MCF 10A (cell line): ENCODE measurements at regions not wholly inside any gene's neighbourhood (a gene's known extent, or its start where the extent isn't known, plus 50 kb on each side); places are given as distances from the start of the nearest gene placed in this dataset.
"Not testable (repeated sequence)": the region's sequence is repeated elsewhere in the genome, so short reads cannot be mapped to it uniquely, and the experiment has no call there.

Experiments used
- BruUV-seq: library from RNA; stranded (reverse); fragments of 400-500 nt; replicated peaks from 2 replicates; lab custom pipeline; 2021; lab: Mats Ljungman, UMichigan
- CTCF ChIA-PET: fragments of 300-600 bp; sonication (Branson Sonifier 250); formaldehyde crosslinking; extraction: SDS; loops from one replicate; lab custom pipeline; 2021; ENCODE audit warnings: antibody characterized with exemption, inconsistent platforms; lab: Yijun Ruan, JAX
- POLR2A ChIA-PET: fragments of 300-600, 350-650 bp; sonication (Branson Sonifier 250); formaldehyde crosslinking; extraction: SDS; loops from one replicate; lab custom pipeline; 2020; ENCODE audit warnings: antibody characterized with exemption, inconsistent platforms; lab: Yijun Ruan, JAX
- DNase-seq: peaks from one replicate; pipeline ENCODE4 v3.0.0-alpha.2; 2018; ENCODE audit not compliant: unreplicated experiment
- H3K27ac Mint-ChIP-seq: one replicate; pipeline ENCODE4 v1.8.0; 2022; ENCODE audit warnings: mild to moderate bottlenecking, low read depth, mixed read lengths; ENCODE audit not compliant: unreplicated experiment
- H3K27me3 Mint-ChIP-seq: one replicate; pipeline ENCODE4 v1.8.0; 2022; ENCODE audit warnings: mixed read lengths; ENCODE audit not compliant: insufficient read depth, unreplicated experiment
- H3K36me3 Mint-ChIP-seq: one replicate; pipeline ENCODE4 v1.8.0; 2022; ENCODE audit warnings: mild to moderate bottlenecking, moderate library complexity, mixed read lengths; ENCODE audit not compliant: insufficient read depth, unreplicated experiment
- H3K4me1 Mint-ChIP-seq: one replicate; pipeline ENCODE4 v1.8.0; 2022; ENCODE audit warnings: mixed read lengths; ENCODE audit not compliant: insufficient read depth, unreplicated experiment
- H3K4me3 Mint-ChIP-seq: one replicate; pipeline ENCODE4 v1.8.0; 2022; ENCODE audit warnings: mild to moderate bottlenecking, moderate library complexity, mixed read lengths; ENCODE audit not compliant: unreplicated experiment
- H3K9me3 Mint-ChIP-seq: one replicate; pipeline ENCODE4 v1.8.0; 2022; ENCODE audit warnings: mixed read lengths; ENCODE audit not compliant: unreplicated experiment
- CTCF ChIP-seq: fragments of 200-600 bp; IDR thresholded peaks from one replicate; pipeline ENCODE4 v1.8.0; 2022; ENCODE audit warnings: antibody characterized with exemption, mild to moderate bottlenecking; ENCODE audit not compliant: unreplicated experiment
- intact Hi-C: fragments of 100-400 bp; cut with micrococcal nuclease; formaldehyde crosslinking; loops from 2 replicates; pipeline ENCODE4 v1.14.1; 2022

- peaks cover 12% of the 10 kb centered on the region for H3K27me3 Mint-ChIP-seq
- H3K27ac Mint-ChIP-seq, H3K9me3 Mint-ChIP-seq, H3K36me3 Mint-ChIP-seq, H3K4me1 Mint-ChIP-seq, BruUV-seq, POLR2A ChIA-PET, H3K4me3 Mint-ChIP-seq: not testable (repeated sequence)
- CTCF ChIA-PET: interaction anchor here (0.6 to 2.0 kb wide), 20 partner anchors 13 to 505 kb away, joined by 3 to 6 read pairs (median 3); no protein-coding TSS in a partner anchor
- TF ChIP-seq CTCF: peak; percentile 97
- intact Hi-C loops: loop anchor here (5.0 kb wide), 1 partner anchor 272 kb away; no protein-coding TSS in a partner anchor
- peak; percentile 33 for DNase-seq
Measured at GRCh38 chr4:1548827-1549637, 135.1 kb downstream of the FAM53A start.

DNA sequence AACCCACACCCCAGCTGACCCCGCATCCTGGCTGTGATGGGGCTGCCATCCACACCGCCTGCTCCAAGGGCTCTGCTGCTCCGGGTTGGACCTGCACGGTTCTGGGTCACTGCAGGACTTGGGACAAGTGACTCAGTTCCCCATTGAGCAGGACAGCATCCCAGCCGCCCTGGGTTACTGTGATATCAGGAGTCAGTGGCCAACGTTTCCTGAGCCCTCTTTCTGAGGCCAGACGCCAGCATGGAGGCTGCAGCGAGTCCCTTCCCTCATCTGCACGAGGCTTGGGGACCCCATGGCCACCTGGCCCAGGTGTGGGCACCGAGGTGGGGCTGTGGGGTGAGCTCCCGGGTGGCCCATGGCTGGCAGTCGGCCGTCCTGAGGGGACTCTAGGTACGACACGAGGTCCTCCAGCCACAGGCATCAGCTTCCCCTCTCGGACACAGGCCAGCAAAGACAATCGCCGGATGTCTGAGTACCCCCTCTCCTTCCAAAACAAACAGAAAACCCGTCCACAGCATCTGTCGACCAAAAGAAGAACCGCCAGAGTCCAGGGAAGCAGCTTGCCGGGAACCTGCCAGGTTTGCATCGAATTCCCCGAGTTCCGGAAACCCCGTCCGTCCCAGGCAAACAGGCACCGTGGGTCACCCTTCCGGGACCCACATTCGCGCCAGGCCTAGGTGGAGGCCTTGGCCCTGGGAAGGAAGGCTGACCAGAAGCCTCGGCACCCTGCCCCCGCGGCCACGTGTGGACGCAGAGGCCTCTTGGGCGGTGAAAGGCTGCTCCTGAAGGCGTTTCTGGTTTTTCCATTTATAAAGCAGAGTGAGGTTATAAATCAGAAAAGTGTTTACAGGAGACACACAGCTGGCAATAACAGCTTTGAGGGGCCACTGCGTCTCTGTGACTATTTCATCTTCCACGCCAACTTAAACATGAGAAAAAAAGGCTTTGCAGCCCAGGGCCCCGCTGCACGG is 136.0 kb downstream of the FAM53A start:
- no peak for DNase-seq
- TF ChIP-seq CTCF: no peak
- Mint-ChIP-seq H3K4me1 (no peaks in the 10 kb centered on the region), H3K9me3 (no peaks in the 10 kb centered on the region), H3K36me3 (no peaks in the 10 kb centered on the region), H3K27ac (no peak overlapping the region), H3K27me3 (peaks cover 12% of the 10 kb centered on the region), H3K4me3 (no peak overlapping the region)
- intact Hi-C loops: loop anchor here (5.0 kb wide), 1 partner anchor 271 kb away; no protein-coding TSS in a partner anchor
- BruUV-seq: no TSS peak
- CTCF ChIA-PET: interaction anchor here (0.6 to 2.0 kb wide), 14 partner anchors 14 to 505 kb away, joined by 3 to 6 read pairs (median 3); no protein-coding TSS in a partner anchor
- POLR2A ChIA-PET: no interaction called here

GRCh38 chr4:1547131-1547855 is 136.8 kb downstream of the FAM53A start:
- intact Hi-C loops: loop anchor here (5.0 kb wide), 1 partner anchor 270 kb away; no protein-coding TSS in a partner anchor
- H3K36me3 Mint-ChIP-seq: no peaks in the 10 kb centered on the region
- POLR2A ChIA-PET: no interaction called here

More at GRCh38 chr4:1547131-1547855, 136.8 kb downstream of the FAM53A start:
- Mint-ChIP-seq H3K27ac (no peak overlapping the region), H3K4me1 (no peaks in the 10 kb centered on the region), H3K9me3 (no peaks in the 10 kb centered on the region), H3K27me3 (peaks cover 12% of the 10 kb centered on the region), H3K4me3 (no peak overlapping the region)
- CTCF ChIA-PET: interaction anchor here (0.7 to 1.3 kb wide), 4 partner anchors 15 to 171 kb away, joined by 3 to 6 read pairs (median 4); no protein-coding TSS in a partner anchor
- no TSS peak for BruUV-seq
- DNase-seq: no peak
- TF ChIP-seq CTCF: no peak
